Brain pericyte (primary cell): ENCODE measurements at regions not wholly inside any gene's neighbourhood (a gene's known extent, or its start where the extent isn't known, plus 50 kb on each side); places are given as distances from the start of the nearest gene placed in this dataset.

Experiments
- DNase-seq: peaks from one replicate; pipeline ENCODE4 v3.0.0-alpha.2; 2012; ENCODE audit warnings: low read depth, low spot score

DNA sequence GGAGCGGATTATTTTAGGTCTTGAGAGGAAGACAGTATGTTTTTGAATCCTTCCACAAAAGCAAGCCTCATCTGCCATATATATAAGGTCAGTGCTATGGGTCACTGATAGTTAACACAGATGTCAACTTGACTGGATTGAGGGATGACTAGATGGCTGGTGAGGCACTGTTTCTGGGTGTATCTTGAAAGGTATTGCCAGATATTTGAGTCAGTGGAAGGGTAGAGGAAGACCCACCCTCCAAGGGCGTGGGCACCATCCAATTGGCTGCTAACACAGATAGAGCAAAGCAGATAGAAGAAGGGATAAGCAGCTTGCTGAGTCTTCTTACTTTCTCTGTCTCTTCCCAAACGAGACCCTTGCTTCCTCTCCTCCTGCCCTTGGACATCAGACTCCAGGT lies 185.0 kb upstream of the BTG1 start:
- no peak for DNase-seq

DNA sequence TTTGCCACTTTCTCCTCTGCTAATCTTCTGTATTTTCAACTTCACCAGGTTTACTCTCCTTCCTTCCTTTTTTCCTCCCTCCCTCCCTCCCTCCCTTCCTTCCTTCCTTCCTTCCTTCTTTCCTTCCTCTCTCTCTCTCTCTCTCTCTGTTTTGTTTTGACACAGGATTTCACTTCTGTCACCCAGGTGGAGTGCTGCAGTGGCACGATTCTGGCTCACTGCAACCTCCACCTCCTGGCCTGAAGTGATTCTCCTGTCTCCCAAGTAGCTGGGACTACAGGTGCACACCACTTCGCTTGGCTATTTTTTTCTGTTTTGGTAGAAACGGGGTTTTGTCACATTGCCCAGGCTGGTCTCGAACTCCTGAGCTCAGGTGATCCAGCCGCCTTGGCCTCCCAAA lies 181.2 kb upstream of the BTG1 start:
- DNase-seq: no peak

DNA sequence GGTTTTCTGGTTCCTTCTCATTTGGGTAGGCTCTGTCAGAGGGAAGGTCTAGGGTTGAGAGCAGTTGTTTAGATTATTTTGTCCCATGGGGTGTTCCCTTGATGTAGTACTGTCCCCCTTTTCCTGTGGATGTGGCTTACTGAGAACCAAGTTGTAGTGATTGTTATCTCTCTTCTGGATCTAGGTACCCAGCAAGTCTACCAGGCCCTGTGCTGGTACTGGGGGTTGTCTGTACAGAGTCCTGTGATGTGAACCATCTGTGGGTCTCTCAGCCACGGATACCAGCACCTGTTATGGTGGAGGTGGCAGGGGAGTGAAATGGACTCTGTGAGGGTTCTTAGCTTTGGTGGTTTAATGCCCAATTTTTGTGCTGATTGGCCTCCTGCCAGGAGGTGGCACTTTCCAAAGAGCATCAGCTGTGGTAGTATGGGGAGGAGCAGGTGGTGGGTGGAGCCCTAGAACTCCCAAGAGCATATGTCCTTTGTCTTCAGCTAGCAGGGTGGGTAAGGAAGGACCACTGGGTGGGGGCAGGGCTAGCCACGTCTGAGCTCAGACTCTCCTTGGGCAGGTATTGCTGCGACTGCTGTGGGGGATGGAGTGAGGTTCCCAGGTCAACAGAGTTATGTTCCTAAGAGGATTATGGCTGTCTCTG lies 179.3 kb upstream of the BTG1 start:
- no peak for DNase-seq

DNA sequence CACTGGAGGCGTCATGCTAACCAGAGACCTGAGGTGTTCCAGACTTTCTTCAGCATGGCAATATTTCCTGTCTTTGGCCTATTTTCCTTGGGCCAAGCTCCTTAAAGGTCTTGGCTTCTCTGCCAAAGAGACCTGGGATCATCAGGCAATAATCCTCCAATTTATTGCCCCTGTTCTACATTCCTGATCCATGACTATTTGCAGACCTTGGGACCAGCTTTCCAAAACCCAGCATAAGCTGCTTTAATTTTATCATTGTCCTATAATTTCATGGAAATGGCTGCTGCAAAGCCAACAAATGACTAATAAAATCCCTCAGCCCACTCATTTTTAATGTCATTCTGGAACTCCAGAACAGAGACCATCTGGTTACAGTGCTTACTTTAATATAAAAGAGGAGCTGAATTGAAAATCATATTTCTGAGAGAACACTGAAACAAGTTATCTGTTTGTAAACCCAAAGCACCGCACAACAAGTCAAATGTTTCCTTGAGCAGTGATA lies 166.9 kb upstream of the BTG1 start:
- no peak for DNase-seq

DNA sequence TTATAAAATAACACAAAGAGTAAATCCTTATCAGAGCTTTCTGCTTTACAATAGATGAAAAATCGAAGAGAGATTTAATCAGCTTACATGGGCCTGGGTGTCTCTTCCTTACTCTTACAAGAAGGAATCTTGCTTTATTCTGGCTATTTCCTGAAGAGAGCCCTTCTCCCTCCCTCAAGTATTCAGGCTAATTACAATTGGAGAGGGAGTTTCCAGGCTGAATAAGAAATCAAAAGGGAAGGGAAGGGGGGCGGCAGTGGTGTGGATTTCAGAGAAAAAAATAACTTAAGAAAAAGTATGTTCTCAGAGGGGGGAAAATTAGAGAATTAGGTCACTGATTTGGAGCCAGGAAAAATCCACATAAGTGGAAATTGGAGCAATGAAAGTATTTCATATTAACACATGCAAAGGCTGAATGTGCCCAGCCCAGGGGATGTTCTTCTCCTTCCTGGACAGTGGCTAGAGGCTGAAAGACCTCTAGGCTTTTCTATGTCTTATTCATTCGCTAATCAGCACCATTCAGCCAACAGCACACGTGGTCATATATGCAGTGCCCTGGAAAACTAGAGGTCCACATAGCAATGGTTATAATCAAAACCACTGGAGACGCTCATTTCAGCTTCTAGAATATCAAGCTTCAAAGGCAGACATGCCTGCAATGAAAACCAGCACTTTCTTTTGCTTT lies 158.9 kb upstream of the BTG1 start:
- DNase-seq: no peak

DNA sequence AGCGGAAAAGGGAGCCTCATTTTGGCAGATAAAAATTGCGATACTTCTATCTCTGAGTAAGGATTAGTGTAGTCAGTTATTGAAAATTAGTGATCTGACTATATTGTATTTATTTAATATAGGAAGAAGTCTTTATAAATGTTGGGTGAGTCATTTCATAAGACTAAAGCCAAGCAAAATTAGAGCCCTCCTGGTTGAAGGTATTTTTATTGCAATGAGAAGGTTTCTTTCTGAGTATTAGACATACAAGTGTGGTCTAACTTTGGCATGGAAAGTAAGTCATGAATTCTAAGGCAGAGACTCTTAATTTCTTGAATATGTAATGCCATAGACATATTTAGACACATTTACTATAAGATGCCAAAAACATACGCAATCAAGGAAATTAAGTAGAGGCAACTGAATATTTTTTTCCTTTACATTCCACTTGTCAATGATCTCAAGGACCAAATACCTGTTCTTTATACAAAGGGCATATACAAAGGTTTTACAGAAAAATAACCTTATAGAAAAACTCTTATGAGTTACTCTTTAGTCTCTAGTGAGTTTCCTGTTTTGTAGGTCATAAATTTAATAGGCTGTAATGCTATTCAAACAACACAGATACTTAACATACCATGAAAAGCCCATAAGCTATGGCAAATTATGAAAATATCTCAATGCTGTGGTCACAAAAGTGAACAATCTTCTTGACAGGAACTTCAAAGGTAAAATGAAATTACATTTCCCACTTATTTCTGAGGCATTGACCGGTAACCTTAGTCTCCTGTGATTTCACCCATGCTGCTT lies 156.6 kb upstream of the BTG1 start:
- DNase-seq: no peak

DNA sequence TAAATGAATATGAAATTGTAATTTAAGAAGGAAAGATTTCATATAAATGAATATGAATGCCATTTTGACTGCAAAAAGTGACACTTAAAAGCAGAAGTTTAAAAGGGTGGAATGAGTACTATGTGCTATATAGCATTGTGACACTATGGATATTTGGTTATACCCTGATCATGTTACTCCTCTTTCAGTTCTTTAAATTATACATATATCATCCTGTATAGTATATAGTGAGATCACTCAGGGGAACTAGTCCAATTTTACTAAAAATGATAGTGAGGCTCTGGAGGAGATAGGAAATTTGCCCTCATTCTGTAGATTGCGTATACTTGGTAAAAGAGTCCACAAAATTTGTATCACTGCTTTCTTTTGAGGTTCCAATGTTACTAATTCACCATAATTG lies 155.7 kb upstream of the BTG1 start:
- no peak for DNase-seq

DNA sequence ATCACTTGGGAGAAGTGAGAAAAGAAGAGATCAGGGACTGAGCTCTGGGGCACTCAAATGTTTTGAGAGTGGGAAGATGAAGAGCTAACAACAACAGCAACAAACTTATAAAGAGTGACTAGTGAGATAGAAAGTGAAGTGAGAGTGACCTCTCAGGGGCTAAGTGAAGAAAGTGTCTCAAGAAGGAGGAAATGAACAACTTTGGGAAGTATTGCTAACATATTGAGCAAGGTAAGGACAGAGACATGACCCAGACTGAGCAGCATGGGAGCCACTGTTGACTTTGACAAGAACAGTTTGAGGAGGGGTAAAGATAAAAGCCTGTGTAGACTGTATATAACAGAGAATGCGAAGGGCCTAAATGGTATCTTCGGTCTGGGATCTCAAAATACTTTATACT lies 155.1 kb upstream of the BTG1 start:
- no peak for DNase-seq

DNA sequence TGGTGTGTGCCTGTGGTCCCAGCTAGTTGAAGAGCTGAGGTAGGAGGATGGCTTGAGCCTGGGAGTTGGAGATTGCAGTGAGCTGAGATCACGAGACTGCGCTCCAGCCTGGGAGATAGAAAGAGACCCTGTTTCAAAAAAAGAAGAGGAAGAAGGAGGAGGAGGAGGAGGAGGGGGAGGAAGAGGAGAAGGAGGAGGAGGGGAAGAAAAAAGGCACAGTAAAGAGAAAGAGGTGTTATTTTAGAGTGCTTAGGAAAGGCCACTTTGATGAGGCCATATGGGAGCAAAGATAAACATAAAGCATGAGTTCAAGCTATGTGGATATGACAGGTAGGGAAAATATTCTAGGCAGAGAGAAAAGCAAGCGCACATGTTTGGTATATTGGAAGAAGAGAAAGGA lies 154.1 kb upstream of the BTG1 start:
- DNase-seq: no peak

DNA sequence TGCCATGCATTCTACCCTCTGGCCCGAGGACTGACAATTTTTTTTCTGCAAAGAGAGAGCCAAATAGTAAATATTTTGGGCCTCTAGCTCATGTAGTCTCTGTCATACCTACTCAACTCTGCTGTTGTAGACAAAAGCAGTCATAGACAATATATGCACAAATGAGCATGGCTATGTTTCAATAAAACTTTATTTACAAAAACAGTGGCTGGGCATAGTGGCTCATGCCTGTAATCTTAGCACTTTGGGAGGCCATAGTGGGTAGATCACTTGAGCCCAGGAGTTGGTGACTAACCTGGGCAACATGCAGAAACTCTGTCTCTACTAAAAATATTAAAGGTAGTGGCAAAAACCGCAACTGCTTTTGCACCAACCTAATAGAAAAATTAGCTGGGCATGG lies 153.7 kb upstream of the BTG1 start:
- DNase-seq: no peak

DNA sequence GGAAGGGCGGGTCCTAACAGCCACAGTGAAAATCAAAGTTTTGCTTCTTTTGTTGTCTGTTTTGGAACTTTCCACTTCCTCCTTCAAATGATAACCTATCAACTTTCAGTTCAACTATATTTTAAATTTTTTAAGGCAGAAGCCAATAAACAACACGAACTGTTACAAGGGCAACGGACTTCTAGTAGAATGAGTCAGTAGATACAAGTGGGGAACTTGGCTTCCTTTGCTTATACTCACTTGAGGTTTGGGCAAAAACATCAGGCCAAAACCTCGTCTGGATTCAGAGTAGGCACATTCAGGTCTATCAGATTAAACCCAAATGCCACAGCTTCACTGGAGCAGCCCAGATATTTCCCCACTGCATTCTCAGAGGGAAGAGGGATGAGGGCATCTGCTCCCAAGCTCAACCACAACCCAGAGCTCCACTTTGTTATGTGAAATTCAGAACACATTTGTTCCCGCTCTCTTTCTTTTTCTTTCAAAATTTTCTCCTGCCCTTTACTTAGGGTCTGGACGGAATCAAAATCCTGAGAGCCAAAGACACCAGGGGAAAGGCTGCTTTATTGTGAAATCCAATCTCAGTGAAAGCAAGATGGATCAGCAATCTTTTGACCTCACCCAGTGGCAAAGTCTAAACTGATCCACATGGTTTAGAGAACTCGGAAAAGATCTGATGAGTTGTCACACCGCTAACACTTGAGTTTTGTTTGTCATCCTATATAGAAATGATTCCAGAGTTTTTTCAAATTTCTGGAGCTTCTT lies 152.5 kb upstream of the BTG1 start:
- DNase-seq: no peak

DNA sequence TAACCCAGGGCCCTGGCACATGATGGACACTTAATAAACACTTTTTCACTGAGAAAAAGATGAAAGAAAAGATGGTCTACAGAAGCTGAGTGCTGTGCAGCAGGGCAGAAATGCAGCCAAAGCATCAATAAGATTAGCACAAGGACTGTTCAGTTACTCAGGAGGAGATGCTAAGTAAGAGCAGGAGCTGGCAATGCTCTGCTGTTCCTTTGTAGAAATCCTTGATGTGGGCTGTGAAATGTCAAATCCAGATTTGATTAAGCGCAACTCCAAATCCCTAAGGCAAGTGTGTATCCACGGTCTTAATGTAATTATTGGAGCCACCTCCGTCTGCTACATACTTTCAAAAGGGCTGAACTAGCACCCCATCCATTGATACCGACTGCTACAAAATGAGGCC lies 151.8 kb upstream of the BTG1 start:
- no peak for DNase-seq

DNA sequence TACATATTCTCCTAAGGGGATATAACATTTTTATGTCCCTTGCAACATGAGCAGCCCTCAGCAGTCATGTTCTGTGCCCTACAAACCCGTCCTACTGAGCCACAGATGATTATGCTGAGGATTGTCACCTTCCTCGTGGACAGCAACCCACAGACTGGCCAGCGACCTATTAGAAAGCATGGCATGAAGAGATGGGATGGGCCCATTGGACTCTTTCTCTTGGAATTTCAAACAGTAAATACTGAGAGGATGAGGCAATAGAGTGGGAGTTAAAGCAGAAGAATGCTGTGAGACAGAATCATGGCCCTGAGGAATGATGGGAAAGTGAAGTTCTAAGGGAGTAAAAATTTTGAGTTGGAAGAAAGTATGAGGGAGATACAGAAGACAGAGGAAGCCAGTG lies 149.9 kb upstream of the BTG1 start:
- no peak for DNase-seq

DNA sequence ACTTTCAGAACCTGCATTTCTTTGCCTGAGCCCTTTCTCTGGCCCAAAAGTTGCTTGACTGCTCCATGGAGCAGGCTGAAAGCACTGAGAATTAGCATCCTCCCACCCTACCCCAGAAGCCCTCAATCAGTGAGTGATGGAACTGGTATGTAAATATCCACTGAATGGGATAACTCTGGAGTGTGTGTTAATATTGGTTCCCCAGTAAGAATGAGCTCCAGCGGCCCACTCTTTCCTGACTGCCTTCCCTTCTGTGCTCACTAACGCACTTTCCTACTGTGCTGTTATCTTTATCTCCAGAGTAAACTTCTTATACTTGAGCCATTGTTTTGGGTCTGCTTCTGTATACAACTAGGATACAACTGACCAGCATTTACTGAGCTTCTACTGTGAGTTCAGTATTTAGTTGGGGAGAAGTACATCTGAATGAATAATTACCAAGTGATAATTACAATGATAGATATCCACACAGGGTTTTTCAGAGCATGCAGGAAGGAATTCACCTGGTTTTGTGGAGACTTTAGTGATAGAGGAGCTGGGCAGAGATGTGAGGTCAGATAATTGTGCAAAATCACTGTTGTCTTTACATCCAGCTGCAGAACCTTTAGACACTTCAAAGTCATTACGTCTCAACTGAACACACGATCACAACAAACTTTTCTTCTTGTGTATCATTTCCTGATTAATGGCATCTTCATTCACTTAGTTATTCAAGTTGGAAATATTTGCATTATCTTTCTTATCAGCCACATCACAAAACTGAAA lies 149.2 kb upstream of the BTG1 start:
- no peak for DNase-seq

DNA sequence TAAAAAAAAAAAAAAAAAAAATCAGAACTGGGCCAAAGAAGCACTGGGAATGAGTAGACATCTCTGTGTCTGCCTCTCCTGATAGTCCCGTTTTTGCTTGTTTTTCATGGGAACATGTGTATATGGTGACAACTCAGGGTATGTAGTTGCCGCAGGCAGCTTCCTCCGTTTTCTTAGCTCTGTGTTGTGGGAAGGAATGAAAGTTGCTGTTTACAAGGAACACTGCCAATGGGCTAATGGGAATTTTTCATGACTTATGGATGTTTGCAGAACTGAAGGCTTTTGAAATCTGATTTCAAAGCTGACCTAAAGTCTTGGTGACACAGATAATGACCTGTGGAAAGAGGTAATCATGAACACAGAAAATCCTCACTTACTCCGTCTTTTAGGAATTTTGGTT lies 146.4 kb upstream of the BTG1 start:
- no peak for DNase-seq

DNA sequence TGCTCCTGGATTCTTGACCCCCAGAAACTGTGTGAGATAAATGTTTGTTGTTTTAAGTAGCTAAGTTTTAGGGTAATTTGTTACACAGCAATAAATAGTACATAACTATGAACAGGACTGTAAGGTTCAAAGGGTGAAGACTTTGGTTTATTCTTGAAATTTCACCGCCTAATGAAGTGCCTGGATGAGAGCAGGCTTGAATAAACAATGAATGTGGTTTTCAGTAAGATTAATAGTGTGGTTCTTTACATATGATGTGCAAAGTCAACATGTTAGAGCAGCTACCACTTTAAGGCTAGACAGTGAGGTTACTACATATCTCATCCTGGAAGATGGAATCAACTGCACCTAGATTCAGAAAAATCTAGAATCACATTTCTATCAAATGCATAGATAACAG lies 145.2 kb upstream of the BTG1 start:
- no peak for DNase-seq

DNA sequence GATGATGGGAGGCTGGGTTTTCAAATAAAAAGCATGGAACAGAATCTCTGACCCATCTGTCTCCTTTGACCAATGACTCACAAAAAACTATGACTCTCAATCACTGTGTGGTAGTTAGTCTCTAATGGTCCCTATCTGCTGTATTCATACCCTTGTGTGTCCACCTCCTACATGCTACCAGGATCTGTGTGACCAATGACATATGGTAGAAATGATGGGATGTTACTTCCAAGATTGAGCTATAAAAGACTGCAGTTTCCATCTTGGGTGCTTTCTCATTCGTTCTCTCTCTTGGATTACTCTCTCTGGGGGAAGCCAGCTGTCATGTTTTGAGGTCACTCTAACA lies 144.7 kb upstream of the BTG1 start:
- no peak for DNase-seq

DNA sequence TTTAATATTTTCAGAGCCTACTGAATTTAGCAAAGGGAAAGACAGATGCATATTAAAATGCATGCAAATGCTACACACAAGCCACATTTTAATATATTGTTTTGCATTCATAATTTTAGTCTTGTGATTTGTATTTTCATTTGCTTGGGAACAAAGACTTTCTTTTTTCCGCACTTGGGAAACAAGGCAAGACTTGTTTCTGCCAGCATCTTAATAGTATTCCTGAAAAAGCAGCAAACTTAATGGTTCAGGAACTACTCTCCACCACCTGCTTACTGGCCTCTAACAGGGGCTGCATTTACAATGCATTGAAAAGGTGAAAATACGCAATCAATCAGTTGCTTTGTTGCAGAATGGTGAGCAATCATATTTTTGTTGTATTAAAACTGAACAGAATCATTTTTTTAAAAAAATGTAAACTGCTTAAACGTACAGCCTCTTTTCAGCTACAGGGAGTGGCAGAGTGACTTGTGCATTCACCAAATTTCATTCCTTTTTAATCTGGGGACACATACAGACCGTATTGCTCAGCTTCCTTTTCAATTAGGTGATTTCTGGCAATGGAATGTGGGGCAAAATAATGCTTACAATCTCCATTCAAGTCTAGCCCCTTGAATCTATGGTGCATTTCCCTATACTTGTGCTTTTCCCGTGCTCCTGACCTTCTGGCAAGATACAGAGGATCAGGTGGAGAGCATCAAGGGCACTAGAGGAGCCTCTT lies 144.1 kb upstream of the BTG1 start:
- no peak for DNase-seq

DNA sequence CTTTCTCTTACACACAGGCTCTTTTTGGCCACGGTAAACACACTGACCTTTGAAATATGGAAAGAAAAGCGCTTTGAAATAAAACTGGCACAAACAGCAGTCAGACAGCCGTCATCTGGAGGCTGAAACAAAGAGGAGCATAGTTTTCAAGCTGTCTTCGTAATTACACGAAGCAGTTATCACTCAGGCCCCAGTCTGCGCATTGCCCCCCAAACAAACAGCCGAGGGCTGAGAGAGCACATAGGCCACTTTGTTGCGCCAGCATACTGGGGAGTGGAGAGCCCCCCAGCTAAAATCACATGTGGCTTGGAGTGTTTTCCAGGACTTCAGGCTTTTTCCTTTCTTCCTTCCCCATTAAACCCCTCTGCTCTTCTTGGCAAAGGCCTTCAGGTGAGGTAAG lies 142.9 kb upstream of the BTG1 start:
- no peak for DNase-seq

DNA sequence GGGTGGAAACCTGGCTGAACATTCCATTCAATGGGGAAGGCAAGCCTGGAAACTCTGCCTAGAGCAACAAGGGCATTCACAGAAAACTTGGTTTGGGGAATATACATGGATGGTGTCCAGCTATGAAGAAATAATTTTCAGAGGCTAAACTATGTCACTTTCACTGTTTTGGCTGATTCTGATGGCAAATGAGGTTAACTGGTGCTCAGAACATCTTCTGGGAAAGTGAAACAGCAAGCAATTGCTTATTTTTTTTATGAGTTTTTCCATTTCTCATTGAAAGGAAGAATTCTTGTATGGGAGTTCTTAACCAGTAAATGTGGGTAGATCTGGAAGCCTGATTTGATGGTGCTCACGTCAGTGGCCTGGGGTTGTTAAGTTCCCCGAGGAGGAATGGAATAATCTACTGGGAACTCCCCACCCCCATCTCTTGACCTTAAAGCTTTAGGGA lies 132.8 kb upstream of the BTG1 start:
- DNase-seq: no peak

DNA sequence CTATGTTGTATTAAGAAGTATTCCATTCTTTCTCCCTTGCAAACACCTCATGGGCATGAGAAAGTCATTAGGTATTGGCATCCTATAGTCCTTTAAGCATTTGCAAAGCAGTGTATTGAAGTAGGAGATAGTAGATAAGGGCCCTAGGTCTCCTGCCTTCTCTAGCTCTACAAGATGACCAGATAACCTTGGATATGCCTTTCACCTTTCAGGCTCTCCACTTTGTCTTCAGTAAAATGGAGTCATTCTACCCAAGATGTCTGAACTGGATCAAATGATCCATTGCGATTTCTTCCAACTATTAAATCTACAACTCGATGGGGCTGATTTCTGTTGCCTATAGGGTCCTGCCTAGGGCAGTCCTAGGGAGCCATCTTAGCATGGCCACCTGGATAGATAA lies 132.1 kb upstream of the BTG1 start:
- DNase-seq: no peak
